Neural progenitor cell (in vitro differentiated cells): ENCODE measurements at regions not wholly inside any gene's neighbourhood (a gene's known extent, or its start where the extent isn't known, plus 50 kb on each side); places are given as distances from the start of the nearest gene placed in this dataset.

ENCODE experiments used
- DNase-seq: peaks from one replicate; pipeline ENCODE4 v3.0.0-alpha.2; 2016; ENCODE audit warnings: low spot score
- H2AFZ ChIP-seq: fragments of 200-600 bp; sonication (generic); replicated peaks from 2 replicates; pipeline ENCODE4 v1.6.1; 2016; ENCODE audit warnings: antibody characterized with exemption
- H3F3A ChIP-seq: fragments of 200-600 bp; sonication (generic); 2 replicates; pipeline ENCODE4 v1.6.1; 2016; ENCODE audit warnings: antibody characterized with exemption, low read depth
- H3K27ac ChIP-seq: fragments of 200-600 bp; sonication (generic); 2 replicates; pipeline ENCODE4 v1.5.1; 2016; ENCODE audit warnings: mild to moderate bottlenecking
- H3K27me3 ChIP-seq: fragments of 200-600 bp; sonication (generic); 2 replicates; pipeline ENCODE4 v1.6.1; 2016; ENCODE audit warnings: mild to moderate bottlenecking, moderate library complexity
- H3K36me3 ChIP-seq: fragments of 200-600 bp; sonication (generic); 2 replicates; pipeline ENCODE4 v1.5.1; 2016
- H3K4me1 ChIP-seq: fragments of 200-600 bp; sonication (generic); 2 replicates; pipeline ENCODE4 v1.6.1; 2016; ENCODE audit warnings: mixed run types
- H3K4me2 ChIP-seq: fragments of 200-600 bp; sonication (generic); 2 replicates; pipeline ENCODE4 v1.6.1; 2016
- H3K4me3 ChIP-seq: fragments of 200-600 bp; sonication (generic); 2 replicates; pipeline ENCODE4 v1.5.1; 2016
- H3K79me2 ChIP-seq: fragments of 200-600 bp; sonication (generic); 2 replicates; pipeline ENCODE4 v1.6.1; 2016; ENCODE audit warnings: low read depth
- H3K9ac ChIP-seq: fragments of 200-600 bp; sonication (generic); 2 replicates; pipeline ENCODE4 v1.6.1; 2016
- H3K9me3 ChIP-seq: fragments of 200-600 bp; sonication (generic); 2 replicates; pipeline ENCODE4 v1.5.1; 2016; ENCODE audit warnings: low read depth
- H4K20me1 ChIP-seq: fragments of 200-600 bp; sonication (generic); 2 replicates; pipeline ENCODE4 v1.6.1; 2016; ENCODE audit warnings: low read depth
- H3K27ac Mint-ChIP-seq: 3 replicates; pipeline ENCODE4 v1.8.0; 2021; ENCODE audit warnings: mixed read lengths
- H3K27me3 Mint-ChIP-seq: 2 replicates; pipeline ENCODE4 v1.8.0; 2022; ENCODE audit warnings: low read depth, mild to moderate bottlenecking, inconsistent platforms, moderate library complexity, mixed read lengths; ENCODE audit not compliant: insufficient read depth
- H3K36me3 Mint-ChIP-seq: 3 replicates; pipeline ENCODE4 v1.8.0; 2021; ENCODE audit warnings: mixed read lengths
- H3K4me1 Mint-ChIP-seq: 3 replicates; pipeline ENCODE4 v1.8.0; 2021; ENCODE audit warnings: mixed read lengths
- H3K4me3 Mint-ChIP-seq: 3 replicates; pipeline ENCODE4 v1.8.0; 2021; ENCODE audit warnings: mild to moderate bottlenecking, moderate library complexity, mixed read lengths
- H3K9me3 Mint-ChIP-seq: 3 replicates; pipeline ENCODE4 v1.8.0; 2020; ENCODE audit warnings: mixed read lengths
- EZH2 ChIP-seq: fragments of 200-600 bp; sonication (generic); IDR thresholded peaks from 2 replicates; pipeline ENCODE4 v1.6.1; 2017; ENCODE audit warnings: antibody characterized with exemption, mild to moderate bottlenecking, moderate library complexity
- EZH2phosphoT487 ChIP-seq: fragments of 200-600 bp; sonication (generic); IDR thresholded peaks from 2 replicates; pipeline ENCODE4 v1.6.1; 2017; ENCODE audit warnings: antibody characterized with exemption
- TF ChIP-seq, protein P1 (sequence below): fragments of 200-600 bp; sonication (generic); IDR thresholded peaks from 2 replicates; pipeline ENCODE4 v1.5.1; 2017; ENCODE audit warnings: antibody characterized with exemption, mild to moderate bottlenecking

DNA sequence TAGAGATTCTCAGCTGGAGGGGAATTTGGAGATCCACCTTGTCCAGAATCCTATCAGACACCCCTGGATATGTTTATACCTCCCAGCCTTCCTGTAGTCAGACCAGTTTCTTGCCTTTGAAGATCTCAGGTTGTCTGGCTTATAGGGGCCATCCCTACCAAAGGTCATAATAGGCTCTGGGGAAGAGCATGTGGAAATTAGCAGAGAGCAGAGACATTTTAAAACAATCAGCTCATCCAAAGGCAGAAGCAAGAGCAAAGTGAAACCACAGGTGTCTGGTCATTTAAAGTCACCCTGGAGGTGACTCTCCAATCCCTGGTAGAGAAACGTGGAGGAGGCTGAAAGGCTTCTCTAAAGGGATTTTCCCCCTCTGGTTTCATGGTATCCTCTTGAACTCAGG, 299.3 kb upstream of the EEF2KMT start:
- H3K27me3 Mint-ChIP-seq: peaks cover 18% of the 10 kb centered on the region
- H3K4me1 ChIP-seq: peaks cover 12% of the 10 kb centered on the region
- H3K36me3 Mint-ChIP-seq: no peaks in the 10 kb centered on the region
- no peaks in the 10 kb centered on the region for H3F3A ChIP-seq
- no peak overlapping the region for H3K9ac ChIP-seq
- H2AFZ ChIP-seq: no peak overlapping the region
- H3K4me1 Mint-ChIP-seq: peaks cover 4% of the 10 kb centered on the region
- H4K20me1 ChIP-seq: no peaks in the 10 kb centered on the region
- H3K4me3 Mint-ChIP-seq: no peak overlapping the region
- no peak for DNase-seq
- H3K4me3 ChIP-seq: no peak overlapping the region
- no peaks in the 10 kb centered on the region for H3K36me3 ChIP-seq
- no peak overlapping the region for H3K4me2 ChIP-seq
- H3K27me3 ChIP-seq: no peaks in the 10 kb centered on the region
- H3K27ac Mint-ChIP-seq: no peak overlapping the region
- no peaks in the 10 kb centered on the region for H3K9me3 Mint-ChIP-seq
- H3K79me2 ChIP-seq: no peaks in the 10 kb centered on the region
- no peaks in the 10 kb centered on the region for H3K9me3 ChIP-seq
- no peak for TF ChIP-seq EZH2phosphoT487
- H3K27ac ChIP-seq: no peak overlapping the region

DNA sequence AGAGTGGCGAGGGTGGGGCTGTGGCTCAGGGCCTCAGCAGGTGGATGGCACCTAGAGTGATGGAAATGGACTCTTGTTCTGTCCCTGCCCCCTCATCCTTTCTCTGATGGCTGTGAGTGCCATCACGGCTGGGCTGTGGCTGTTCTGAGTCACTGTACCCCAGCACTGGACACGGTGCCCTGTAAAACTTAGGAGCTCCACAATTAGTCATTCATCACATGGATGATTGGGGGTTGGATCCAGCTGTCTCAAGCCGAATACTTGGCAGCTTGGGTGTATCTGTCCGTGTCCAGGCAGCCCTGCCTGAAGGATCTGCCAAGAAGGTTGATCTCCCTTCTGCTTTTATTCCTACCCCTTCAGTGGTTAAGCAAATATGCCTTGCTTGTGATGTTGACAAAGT, 295.5 kb upstream of the EEF2KMT start:
- Histone ChIP-seq H4K20me1 (no peaks in the 10 kb centered on the region), H3K4me1 (peaks cover 3% of the 10 kb centered on the region), H3K79me2 (no peaks in the 10 kb centered on the region), H3K27ac (no peak overlapping the region), H3K4me2 (no peak overlapping the region), H2AFZ (no peak overlapping the region), H3K9me3 (no peaks in the 10 kb centered on the region), H3K4me3 (no peak overlapping the region), H3K36me3 (no peaks in the 10 kb centered on the region), H3K9ac (no peak overlapping the region), H3F3A (no peaks in the 10 kb centered on the region), H3K27me3 (no peaks in the 10 kb centered on the region)
- H3K9me3 Mint-ChIP-seq: no peaks in the 10 kb centered on the region
- TF ChIP-seq, protein P1, sequence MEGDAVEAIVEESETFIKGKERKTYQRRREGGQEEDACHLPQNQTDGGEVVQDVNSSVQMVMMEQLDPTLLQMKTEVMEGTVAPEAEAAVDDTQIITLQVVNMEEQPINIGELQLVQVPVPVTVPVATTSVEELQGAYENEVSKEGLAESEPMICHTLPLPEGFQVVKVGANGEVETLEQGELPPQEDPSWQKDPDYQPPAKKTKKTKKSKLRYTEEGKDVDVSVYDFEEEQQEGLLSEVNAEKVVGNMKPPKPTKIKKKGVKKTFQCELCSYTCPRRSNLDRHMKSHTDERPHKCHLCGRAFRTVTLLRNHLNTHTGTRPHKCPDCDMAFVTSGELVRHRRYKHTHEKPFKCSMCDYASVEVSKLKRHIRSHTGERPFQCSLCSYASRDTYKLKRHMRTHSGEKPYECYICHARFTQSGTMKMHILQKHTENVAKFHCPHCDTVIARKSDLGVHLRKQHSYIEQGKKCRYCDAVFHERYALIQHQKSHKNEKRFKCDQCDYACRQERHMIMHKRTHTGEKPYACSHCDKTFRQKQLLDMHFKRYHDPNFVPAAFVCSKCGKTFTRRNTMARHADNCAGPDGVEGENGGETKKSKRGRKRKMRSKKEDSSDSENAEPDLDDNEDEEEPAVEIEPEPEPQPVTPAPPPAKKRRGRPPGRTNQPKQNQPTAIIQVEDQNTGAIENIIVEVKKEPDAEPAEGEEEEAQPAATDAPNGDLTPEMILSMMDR: no peak
- TF ChIP-seq EZH2phosphoT487 (no peak), EZH2 (no peak)
- no peak overlapping the region for H3K27ac Mint-ChIP-seq
- peaks cover 12% of the 10 kb centered on the region for H3K27me3 Mint-ChIP-seq
- no peak overlapping the region for H3K4me3 Mint-ChIP-seq
- H3K4me1 Mint-ChIP-seq: no peaks in the 10 kb centered on the region
- no peak for DNase-seq
- no peaks in the 10 kb centered on the region for H3K36me3 Mint-ChIP-seq

DNA sequence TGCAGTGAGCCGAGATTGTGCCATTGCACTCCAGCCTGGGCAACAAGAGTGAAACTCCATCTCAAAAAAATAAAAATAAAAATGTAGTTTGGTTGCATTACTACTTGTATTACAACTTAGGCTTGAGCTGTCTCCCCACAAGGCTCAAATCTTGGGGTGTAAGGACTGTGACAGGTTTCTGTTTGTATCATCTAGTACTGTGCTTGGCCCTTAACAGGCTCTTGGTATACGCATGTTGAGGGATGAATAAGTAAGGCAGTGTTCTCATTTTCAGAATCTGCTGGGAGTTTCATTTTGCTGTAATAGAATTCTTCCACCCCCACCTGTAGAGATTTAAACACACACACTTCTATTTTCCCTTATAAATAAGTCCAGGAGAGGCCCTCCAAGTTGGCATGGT, 289.4 kb upstream of the EEF2KMT start:
- no peak overlapping the region for H3K9ac ChIP-seq
- H3K79me2 ChIP-seq: no peaks in the 10 kb centered on the region
- no peak for DNase-seq
- H3K27me3 Mint-ChIP-seq: peaks cover 6% of the 10 kb centered on the region
- H3K27ac Mint-ChIP-seq: no peak overlapping the region
- H3K9me3 ChIP-seq: no peaks in the 10 kb centered on the region
- TF ChIP-seq, protein P1: no peak
- no peak for TF ChIP-seq EZH2phosphoT487
- TF ChIP-seq EZH2: no peak
- no peaks in the 10 kb centered on the region for H3K36me3 ChIP-seq
- no peak overlapping the region for H2AFZ ChIP-seq
- H3K27me3 ChIP-seq: no peaks in the 10 kb centered on the region
- peaks cover 5% of the 10 kb centered on the region for H3K9me3 Mint-ChIP-seq
- no peaks in the 10 kb centered on the region for H3F3A ChIP-seq
- H3K27ac ChIP-seq: no peak overlapping the region
- no peak overlapping the region for H3K4me3 ChIP-seq
- H3K4me1 Mint-ChIP-seq: no peaks in the 10 kb centered on the region
- no peaks in the 10 kb centered on the region for H3K4me1 ChIP-seq
- no peaks in the 10 kb centered on the region for H3K36me3 Mint-ChIP-seq
- no peaks in the 10 kb centered on the region for H4K20me1 ChIP-seq
- H3K4me2 ChIP-seq: no peak overlapping the region
- H3K4me3 Mint-ChIP-seq: no peak overlapping the region

DNA sequence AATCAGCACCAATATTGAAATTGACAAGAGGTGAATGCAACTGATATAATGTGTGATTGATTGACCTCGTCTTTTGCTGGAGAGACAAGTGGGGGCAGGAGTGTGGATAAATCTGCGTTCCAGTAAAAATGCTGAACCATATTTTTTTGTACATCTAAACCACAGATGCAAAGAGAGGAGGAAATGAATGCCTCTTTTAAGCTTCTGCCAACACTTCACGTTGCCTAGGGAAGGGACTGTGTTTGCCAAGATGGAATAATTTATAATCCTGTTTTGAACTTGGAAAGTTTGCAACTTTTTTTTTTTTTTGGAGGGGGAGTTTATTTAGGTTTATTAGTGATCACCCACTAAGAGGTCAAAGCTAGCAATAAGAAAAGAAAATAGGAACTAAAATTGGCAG, 288.2 kb upstream of the EEF2KMT start:
- Histone ChIP-seq H2AFZ (no peak overlapping the region), H3K9me3 (no peaks in the 10 kb centered on the region), H4K20me1 (no peaks in the 10 kb centered on the region), H3K4me3 (no peak overlapping the region), H3K79me2 (no peaks in the 10 kb centered on the region), H3K4me2 (no peak overlapping the region), H3F3A (no peaks in the 10 kb centered on the region), H3K4me1 (no peaks in the 10 kb centered on the region), H3K27me3 (no peaks in the 10 kb centered on the region), H3K27ac (no peak overlapping the region), H3K36me3 (no peaks in the 10 kb centered on the region), H3K9ac (no peak overlapping the region)
- no peaks in the 10 kb centered on the region for H3K4me1 Mint-ChIP-seq
- no peak for TF ChIP-seq EZH2
- TF ChIP-seq, protein P1: no peak
- TF ChIP-seq EZH2phosphoT487: no peak
- no peak for DNase-seq
- peaks cover 5% of the 10 kb centered on the region for H3K9me3 Mint-ChIP-seq
- no peak overlapping the region for H3K4me3 Mint-ChIP-seq
- no peaks in the 10 kb centered on the region for H3K36me3 Mint-ChIP-seq
- H3K27me3 Mint-ChIP-seq: peaks cover 6% of the 10 kb centered on the region
- H3K27ac Mint-ChIP-seq: no peak overlapping the region
